ENCODE measurements at regions not wholly inside any gene's neighbourhood (a gene's known extent, or its start where the extent isn't known, plus 50 kb on each side); places are given as distances from the start of the nearest gene placed in this dataset.

DNA sequence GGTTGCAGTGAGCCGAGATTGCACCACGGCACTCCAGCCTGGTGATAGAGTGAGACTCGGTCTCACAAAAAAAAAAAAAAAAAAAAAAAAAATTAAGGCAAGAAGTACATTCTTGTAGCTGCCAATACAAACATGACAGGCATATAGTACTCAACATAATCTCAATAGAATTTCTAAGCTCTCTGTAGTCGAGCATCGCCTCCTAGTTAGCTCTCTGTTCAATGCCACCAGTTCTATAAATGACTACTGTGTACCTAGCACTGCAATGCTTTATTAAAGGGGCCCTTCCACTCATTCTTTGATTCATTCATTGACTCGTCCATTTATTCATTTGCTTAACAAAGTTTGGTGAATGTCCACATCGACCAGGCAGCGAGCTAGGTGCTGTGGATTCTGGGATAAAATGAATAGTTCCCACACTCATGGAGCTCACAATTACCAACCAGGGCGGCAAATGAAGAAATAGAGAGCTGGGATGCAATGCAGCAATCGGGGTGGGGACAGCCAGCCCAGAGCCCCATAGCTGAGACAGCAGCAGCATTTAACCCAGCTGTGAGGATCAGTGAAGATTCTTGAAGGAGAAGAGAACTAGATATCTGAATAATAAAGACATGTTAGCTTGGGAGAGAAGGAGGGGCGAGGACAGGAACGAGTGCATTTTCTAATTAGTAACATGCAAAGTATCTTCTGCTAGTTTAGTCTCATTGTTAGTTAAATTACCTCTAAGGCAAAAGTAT is 349.8 kb downstream of the LPIN1 start:
- no peak for DNase-seq (ENCODE audit: extremely low spot score, unreplicated experiment)
- H3K4me3 Mint-ChIP-seq, result no peak overlapping the region

DNA sequence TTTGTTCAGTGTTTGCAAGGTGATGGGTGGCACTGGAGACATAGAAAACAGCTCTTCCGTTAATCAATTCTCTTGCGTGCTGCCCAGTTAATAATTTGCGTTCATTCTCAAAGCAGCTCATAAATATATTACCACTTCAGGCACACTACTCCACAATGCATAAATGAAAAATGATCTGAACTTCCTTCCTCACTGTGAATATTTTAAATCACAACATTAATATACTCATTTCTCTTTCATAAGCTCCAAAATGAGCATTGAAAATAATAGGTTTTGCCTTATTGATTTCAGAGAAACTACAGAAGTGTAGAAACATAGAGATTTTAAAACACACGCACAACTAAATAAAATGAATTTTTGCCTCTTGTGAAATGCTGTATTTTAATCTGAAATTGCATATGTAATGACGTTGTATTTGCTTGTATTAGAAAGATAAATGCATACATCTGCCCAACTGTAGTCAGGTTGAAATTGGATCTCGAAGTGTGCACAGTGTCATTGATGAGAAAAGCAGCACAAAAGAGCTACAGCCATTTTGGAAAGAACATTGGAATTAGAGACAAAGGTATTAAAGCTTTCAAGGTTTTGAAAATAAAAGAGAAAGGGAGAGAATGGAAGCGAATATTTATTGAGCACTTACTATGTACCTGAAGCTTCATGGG is 350.5 kb downstream of the LPIN1 start:
- H3K9me3 Mint-ChIP-seq, result no peaks in the 10 kb centered on the region
- H3K4me1 Mint-ChIP-seq (ENCODE audit: unreplicated experiment), result peaks cover 5% of the 10 kb centered on the region
- H3K27me3 Mint-ChIP-seq, result peaks cover 3% of the 10 kb centered on the region
- H3K4me3 Mint-ChIP-seq, result no peak overlapping the region
- no peak for DNase-seq (ENCODE audit: extremely low spot score, unreplicated experiment)
- TF ChIP-seq, protein P1, sequence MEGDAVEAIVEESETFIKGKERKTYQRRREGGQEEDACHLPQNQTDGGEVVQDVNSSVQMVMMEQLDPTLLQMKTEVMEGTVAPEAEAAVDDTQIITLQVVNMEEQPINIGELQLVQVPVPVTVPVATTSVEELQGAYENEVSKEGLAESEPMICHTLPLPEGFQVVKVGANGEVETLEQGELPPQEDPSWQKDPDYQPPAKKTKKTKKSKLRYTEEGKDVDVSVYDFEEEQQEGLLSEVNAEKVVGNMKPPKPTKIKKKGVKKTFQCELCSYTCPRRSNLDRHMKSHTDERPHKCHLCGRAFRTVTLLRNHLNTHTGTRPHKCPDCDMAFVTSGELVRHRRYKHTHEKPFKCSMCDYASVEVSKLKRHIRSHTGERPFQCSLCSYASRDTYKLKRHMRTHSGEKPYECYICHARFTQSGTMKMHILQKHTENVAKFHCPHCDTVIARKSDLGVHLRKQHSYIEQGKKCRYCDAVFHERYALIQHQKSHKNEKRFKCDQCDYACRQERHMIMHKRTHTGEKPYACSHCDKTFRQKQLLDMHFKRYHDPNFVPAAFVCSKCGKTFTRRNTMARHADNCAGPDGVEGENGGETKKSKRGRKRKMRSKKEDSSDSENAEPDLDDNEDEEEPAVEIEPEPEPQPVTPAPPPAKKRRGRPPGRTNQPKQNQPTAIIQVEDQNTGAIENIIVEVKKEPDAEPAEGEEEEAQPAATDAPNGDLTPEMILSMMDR (conservative IDR thresholded peaks at IDR 0.05), result no peak
- no peak overlapping the region for H3K27ac Mint-ChIP-seq
- no peaks in the 10 kb centered on the region for H3K36me3 Mint-ChIP-seq

More for the DNA sequence above, 349.8 kb downstream of the LPIN1 start:
- Mint-ChIP-seq H3K9me3 (no peaks in the 10 kb centered on the region), H3K4me1 (ENCODE audit: unreplicated experiment) (peaks cover 5% of the 10 kb centered on the region), H3K36me3 (no peaks in the 10 kb centered on the region), H3K27me3 (peaks cover 3% of the 10 kb centered on the region), H3K27ac (no peak overlapping the region)
- TF ChIP-seq, protein P1 (conservative IDR thresholded peaks at IDR 0.05), result no peak

DNA sequence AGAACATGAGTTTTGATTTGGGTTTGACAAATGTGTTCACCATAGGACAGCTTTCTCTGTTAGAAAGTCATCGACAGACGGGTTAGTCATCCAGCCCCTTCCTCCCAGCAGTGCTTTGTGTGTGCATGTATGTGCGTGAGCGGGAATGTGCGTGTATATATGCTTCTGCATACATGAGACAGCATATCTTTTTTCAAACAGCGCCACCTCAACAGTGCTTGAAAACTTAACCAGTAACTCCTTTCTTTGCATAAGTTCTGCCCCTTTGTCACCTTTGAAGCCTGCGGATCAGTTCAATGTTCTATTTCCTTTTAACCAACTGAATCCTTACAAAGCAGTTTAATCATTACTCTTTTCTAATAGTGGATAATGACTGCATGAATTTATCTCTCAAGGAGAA is 351.4 kb downstream of the LPIN1 start:
- Mint-ChIP-seq H3K4me3 (no peak overlapping the region), H3K27ac (no peak overlapping the region)
- TF ChIP-seq, protein P1 (conservative IDR thresholded peaks at IDR 0.05), result no peak

DNA sequence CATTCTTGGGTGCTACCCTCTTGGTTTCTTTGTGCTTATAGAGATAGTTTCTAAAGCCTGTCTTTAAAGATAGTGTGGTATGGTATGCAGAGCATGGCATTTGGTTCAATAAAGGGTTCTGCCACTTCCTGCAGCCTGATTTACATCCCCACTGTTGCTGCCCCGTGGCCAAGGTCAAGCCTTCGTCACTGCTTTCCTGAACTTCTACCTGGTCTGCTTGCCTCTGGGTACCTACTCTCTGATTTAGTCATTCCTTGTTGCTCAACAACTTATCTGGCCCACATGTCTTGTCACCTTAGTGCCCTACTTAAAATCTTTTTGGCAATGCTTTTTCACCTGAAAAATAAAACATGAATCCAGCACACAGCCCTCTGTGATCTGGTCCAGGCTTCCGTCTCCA is 352.9 kb downstream of the LPIN1 start:
- peaks cover 5% of the 10 kb centered on the region for H3K4me1 Mint-ChIP-seq (ENCODE audit: unreplicated experiment)
- H3K27ac Mint-ChIP-seq, result no peak overlapping the region

More for the DNA sequence above, 351.4 kb downstream of the LPIN1 start:
- Mint-ChIP-seq H3K9me3 (no peaks in the 10 kb centered on the region), H3K36me3 (no peaks in the 10 kb centered on the region), H3K4me1 (ENCODE audit: unreplicated experiment) (peaks cover 5% of the 10 kb centered on the region), H3K27me3 (peaks cover 3% of the 10 kb centered on the region)
- no peak for DNase-seq (ENCODE audit: extremely low spot score, unreplicated experiment)

DNA sequence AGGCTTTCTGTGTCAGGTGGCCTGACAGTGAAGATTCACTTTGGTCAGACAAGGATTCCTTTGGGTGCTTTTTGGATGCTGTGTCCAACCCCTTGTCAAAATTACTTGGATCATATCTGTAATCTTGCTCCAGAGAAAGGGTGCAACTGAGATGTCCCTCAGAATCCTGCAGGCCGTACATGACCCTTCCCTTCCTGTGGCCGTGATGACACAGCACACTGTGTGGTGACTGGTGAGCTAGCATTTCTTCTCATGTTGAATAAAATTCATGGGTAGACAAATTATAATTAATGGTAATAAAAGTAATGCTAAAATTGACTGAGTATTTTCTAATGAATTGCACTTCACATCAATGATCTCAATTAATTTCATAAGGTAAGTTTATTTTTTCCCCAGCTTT is 356.2 kb downstream of the LPIN1 start:
- TF ChIP-seq, protein P1 (conservative IDR thresholded peaks at IDR 0.05), result no peak
- Mint-ChIP-seq H3K27me3 (no peaks in the 10 kb centered on the region), H3K4me1 (ENCODE audit: unreplicated experiment) (no peaks in the 10 kb centered on the region), H3K36me3 (no peaks in the 10 kb centered on the region), H3K27ac (no peak overlapping the region), H3K9me3 (no peaks in the 10 kb centered on the region), H3K4me3 (no peak overlapping the region)
- no peak for DNase-seq (ENCODE audit: extremely low spot score, unreplicated experiment)

More for the DNA sequence above, 352.9 kb downstream of the LPIN1 start:
- Mint-ChIP-seq H3K27me3 (peaks cover 3% of the 10 kb centered on the region), H3K9me3 (no peaks in the 10 kb centered on the region), H3K36me3 (no peaks in the 10 kb centered on the region), H3K4me3 (no peak overlapping the region)
- TF ChIP-seq, protein P1 (conservative IDR thresholded peaks at IDR 0.05), result no peak
- no peak for DNase-seq (ENCODE audit: extremely low spot score, unreplicated experiment)
